HL-60/S4 (cell line): ENCODE measurements at regions not wholly inside any gene's neighbourhood (a gene's known extent, or its start where the extent isn't known, plus 50 kb on each side); places are given as distances from the start of the nearest gene placed in this dataset.

ENCODE experiments used
- in situ Hi-C: fragments of 300-500 bp; cut with MboI; formaldehyde crosslinking; loops from 2 replicates; pipeline ENCODE4 v1.14.3; 2022; ENCODE audit warnings: low sequenced_read_pairs

- in situ Hi-C loops, result no loop called here
These were observed 216.8 kb upstream of the GPR26 start for GRCh38 chr10:123449234-123449962.

- in situ Hi-C loops, result no loop called here
These were observed 215.1 kb upstream of the GPR26 start for GRCh38 chr10:123450956-123451605.

GRCh38 chr10:123451618-123452245 is 214.4 kb upstream of the GPR26 start:
- in situ Hi-C loops, result no loop called here

- in situ Hi-C loops, result no loop called here
These were observed 211.2 kb upstream of the GPR26 start for GRCh38 chr10:123454987-123455386.

GRCh38 chr10:123455861-123456260 is 210.3 kb upstream of the GPR26 start:
- in situ Hi-C loops, result no loop called here

GRCh38 chr10:123458933-123459332 is 207.2 kb upstream of the GPR26 start:
- in situ Hi-C loops, result no loop called here

- in situ Hi-C loops, result no loop called here
These were observed 206.6 kb upstream of the GPR26 start for GRCh38 chr10:123459371-123460091.

- in situ Hi-C loops, result no loop called here
These were observed 203.9 kb upstream of the GPR26 start for GRCh38 chr10:123462246-123462645.

GRCh38 chr10:123462756-123463155 is 203.4 kb upstream of the GPR26 start:
- in situ Hi-C loops, result no loop called here

- in situ Hi-C loops, result no loop called here
These were observed 203.0 kb upstream of the GPR26 start for GRCh38 chr10:123463181-123463580.

- in situ Hi-C loops, result no loop called here
These were observed 202.5 kb upstream of the GPR26 start for GRCh38 chr10:123463698-123464097.

GRCh38 chr10:123464430-123465323 is 201.5 kb upstream of the GPR26 start:
- in situ Hi-C loops, result no loop called here

GRCh38 chr10:123470336-123470921 is 195.7 kb upstream of the GPR26 start:
- in situ Hi-C loops, result no loop called here

- in situ Hi-C loops, result no loop called here
These were observed 194.3 kb upstream of the GPR26 start for GRCh38 chr10:123471811-123472210.

GRCh38 chr10:123472606-123473005 is 193.5 kb upstream of the GPR26 start:
- in situ Hi-C loops, result no loop called here

GRCh38 chr10:123474700-123475099 is 191.5 kb upstream of the GPR26 start:
- in situ Hi-C loops, result no loop called here

- in situ Hi-C loops, result no loop called here
These were observed 190.7 kb upstream of the GPR26 start for GRCh38 chr10:123475466-123475865.

- in situ Hi-C loops, result no loop called here
These were observed 188.0 kb upstream of the GPR26 start for GRCh38 chr10:123478116-123478515.

GRCh38 chr10:123479640-123480039 is 186.5 kb upstream of the GPR26 start:
- in situ Hi-C loops, result no loop called here

GRCh38 chr10:123480344-123480743 is 185.8 kb upstream of the GPR26 start:
- in situ Hi-C loops, result no loop called here
